ENCODE measurements at regions not wholly inside any gene's neighbourhood (a gene's known extent, or its start where the extent isn't known, plus 50 kb on each side); places are given as distances from the start of the nearest gene placed in this dataset.
"Not testable (repeated sequence)": the region's sequence is repeated elsewhere in the genome, so short reads cannot be mapped to it uniquely, and the experiment has no call there.

GRCh38 chr15:44817797-44818196 lies 81.5 kb downstream of the TRIM69 start:
- DNase-seq, result not testable (repeated sequence)

GRCh38 chr15:44819331-44819987 lies 83.1 kb downstream of the TRIM69 start:
- not testable (repeated sequence) for DNase-seq

GRCh38 chr15:44820535-44820934 lies 84.2 kb downstream of the TRIM69 start:
- DNase-seq, result not testable (repeated sequence)

GRCh38 chr15:44820967-44821366 lies 84.6 kb downstream of the TRIM69 start:
- DNase-seq, result not testable (repeated sequence)

- not testable (repeated sequence) for DNase-seq
Observed at GRCh38 chr15:44824277-44825145, 88.2 kb downstream of the TRIM69 start.

GRCh38 chr15:44826583-44826982 lies 90.3 kb downstream of the TRIM69 start:
- not testable (repeated sequence) for DNase-seq

GRCh38 chr15:44828229-44828914 lies 92.0 kb downstream of the TRIM69 start:
- DNase-seq, result not testable (repeated sequence)

- DNase-seq, result not testable (repeated sequence)
Observed at GRCh38 chr15:44829150-44829549, 92.8 kb downstream of the TRIM69 start.

- not testable (repeated sequence) for DNase-seq
Observed at GRCh38 chr15:44830692-44831408, 94.5 kb downstream of the TRIM69 start.

GRCh38 chr15:44831409-44831741 lies 95.0 kb downstream of the TRIM69 start:
- not testable (repeated sequence) for DNase-seq

GRCh38 chr15:44832133-44832532 lies 95.8 kb downstream of the TRIM69 start:
- not testable (repeated sequence) for DNase-seq

GRCh38 chr15:44833081-44833480 lies 96.8 kb downstream of the TRIM69 start:
- DNase-seq, result not testable (repeated sequence)

- DNase-seq, result not testable (repeated sequence)
Observed at GRCh38 chr15:44833761-44834160, 97.4 kb downstream of the TRIM69 start.

GRCh38 chr15:44835082-44835481 lies 98.8 kb downstream of the TRIM69 start:
- not testable (repeated sequence) for DNase-seq

GRCh38 chr15:44836094-44836493 lies 99.8 kb downstream of the TRIM69 start:
- DNase-seq, result no peak

- not testable (repeated sequence) for DNase-seq
Observed at GRCh38 chr15:44838929-44839328, 102.6 kb downstream of the TRIM69 start.

GRCh38 chr15:44841762-44842161 lies 105.4 kb downstream of the TRIM69 start:
- DNase-seq, result not testable (repeated sequence)

- DNase-seq, result not testable (repeated sequence)
Observed at GRCh38 chr15:44842883-44843282, 106.6 kb downstream of the TRIM69 start.

GRCh38 chr15:44844936-44845335 lies 108.6 kb downstream of the TRIM69 start:
- DNase-seq, result not testable (repeated sequence)

- not testable (repeated sequence) for DNase-seq
Observed at GRCh38 chr15:44846156-44846555, 109.8 kb downstream of the TRIM69 start.

- DNase-seq, result not testable (repeated sequence)
Observed at GRCh38 chr15:44847555-44847954, 108.9 kb upstream of the TERB2 start.

- not testable (repeated sequence) for DNase-seq
Observed at GRCh38 chr15:44848859-44849258, 107.6 kb upstream of the TERB2 start.

Data from activated CD4-positive, alpha-beta T cell treated with anti-CD3 and anti-CD28 coated beads, Interleukin-2, Interleukin-6, amounts not matched to agents 100 ng/mL and 50 ng/mL, durations not matched to agents 16 hours and 8 hours (primary cell).